Transverse colon (tissue), 4 donors: ENCODE measurements at regions not wholly inside any gene's neighbourhood (a gene's known extent, or its start where the extent isn't known, plus 50 kb on each side); places are given as distances from the start of the nearest gene placed in this dataset.

Experiments used
- DNase-seq: peaks from one replicate; pipeline ENCODE4 v3.0.0-alpha.2; 2019
- H3K27ac ChIP-seq, 4 donors: fragments of 200-600 bp; sonication (generic); 2 replicates each; pipeline ENCODE4 v1.5.1; 2016 to 2018; ENCODE audit warnings: inconsistent platforms in 4 of 4
- H3K27me3 ChIP-seq: fragments of 200-600 bp; sonication (generic); 2 replicates; pipeline ENCODE4 v1.5.1; 2017; ENCODE audit warnings: inconsistent platforms
- H3K36me3 ChIP-seq, 4 donors: fragments of 200-600 bp; sonication (generic); 2 replicates each; pipeline ENCODE4 v1.5.1; 2017 to 2019; ENCODE audit warnings: inconsistent platforms in 4 of 4
- H3K4me1 ChIP-seq, 4 donors: fragments of 200-600 bp; sonication (generic); 2 replicates each; pipeline ENCODE4 v1.5.1; 2017 to 2020; ENCODE audit warnings: inconsistent platforms in 4 of 4
- H3K4me3 ChIP-seq, 4 donors: fragments of 200-600 bp; sonication (generic); 1 replicate in 1 of 4; 2 replicates in 3 of 4; pipeline versions ENCODE4 v1.5.1 to v1.6.1; 2017 to 2019; ENCODE audit warnings: inconsistent platforms in 4 of 4
- H3K9me3 ChIP-seq, 2 donors: fragments of 200-600 bp; sonication (generic); 2 replicates each; pipeline ENCODE4 v1.5.1; 2017 to 2019; ENCODE audit warnings: inconsistent platforms in 2 of 2
- EP300 ChIP-seq: sonication (generic); formaldehyde crosslinking; IDR thresholded peaks from one replicate; pipeline ENCODE4 v1.6.1; 2017; ENCODE audit warnings: antibody characterized with exemption, low read depth
- POLR2A ChIP-seq: fragments of 450-650 bp; IDR thresholded peaks from one replicate; pipeline ENCODE4 v1.6.1; 2016; ENCODE audit warnings: antibody characterized with exemption, mild to moderate bottlenecking, moderate library complexity
- POLR2AphosphoS5 ChIP-seq, 3 donors: sonication (generic); formaldehyde crosslinking; IDR thresholded peaks; one replicate each; pipeline ENCODE4 v1.6.1; 2016; ENCODE audit warnings: antibody characterized with exemption in 3 of 3
- WGBS, 2 donors: methylation state at CpG; one replicate each; pipeline ENCODE4 v1.1.5; 2018; ENCODE audit warnings: low coverage in 1 of 2; 5-methylcytosine and 5-hydroxymethylcytosine counted together
- in situ Hi-C, 4 donors: fragments of 200-750 bp; cut with MboI; loops; one replicate each; pipeline versions ENCODE4 v1.15.0 to v1.15.1; 2017; ENCODE audit warnings: low sequenced_read_pairs in 3 of 4, low pct_ligation_motif_present in 1 of 4, low pct_unique_long_range_greater_than_20kb in 1 of 4
- intact Hi-C: fragments of 100-400 bp; cut with DNase I; formaldehyde crosslinking; loops from one replicate; pipeline ENCODE4 v1.15.1; 2023; ENCODE audit warnings: low total_unique reads
- TF ChIP-seq, protein P1 (sequence below), 5 experiments: fragments of 200-600 bp in 3 of 5; fragments of 450-650 bp in 2 of 5; sonication (generic) in 3 of 5; IDR thresholded peaks; 1 replicate in 2 of 5; 2 replicates in 3 of 5; pipeline ENCODE4 v1.5.1; 2016 to 2017; ENCODE audit warnings: antibody characterized with exemption in 5 of 5, inconsistent platforms in 3 of 5, mild to moderate bottlenecking in 2 of 5, moderate library complexity in 1 of 5

DNA sequence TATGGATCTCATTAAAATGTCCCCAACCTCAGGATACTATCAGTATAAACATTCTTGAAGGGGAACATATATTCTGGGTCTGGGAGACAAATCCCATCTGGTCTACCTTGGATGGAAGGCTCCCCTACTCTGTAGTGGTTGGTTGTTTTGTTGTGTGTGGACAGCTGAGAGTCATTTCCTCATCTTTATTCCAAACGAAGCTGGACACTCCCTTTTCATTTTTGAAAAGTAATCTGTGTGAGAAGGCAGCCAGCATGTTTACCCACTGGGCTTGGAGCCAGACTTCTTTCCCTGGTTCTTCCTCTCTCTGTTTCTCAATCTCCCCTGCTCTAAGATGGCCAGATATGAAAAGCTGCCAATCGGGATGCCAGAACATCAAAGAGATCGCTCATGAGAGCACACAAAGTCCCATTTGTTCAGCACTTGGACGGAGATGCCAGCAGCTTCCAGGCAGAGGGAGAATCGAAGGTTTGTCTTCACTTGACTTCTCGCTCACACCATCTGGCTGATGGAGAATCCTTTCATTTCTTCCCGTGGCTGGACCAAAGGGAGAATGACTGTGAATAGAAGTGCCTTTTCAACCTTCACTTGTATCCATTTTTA is 108.1 kb upstream of the AGR3 start:
- WGBS, 2 donors, result 32 to 40% methylated on average over 1 to 7 of the region's 7 CpGs
- in situ Hi-C loops, result loop anchor here in 3 of 4 donors (10.0 to 25.0 kb wide), 4 partner anchors 315 to 647 kb away; no protein-coding TSS in a partner anchor
- Histone ChIP-seq H3K9me3 (no peaks in the 10 kb centered on the region), H3K36me3 (no peaks in the 10 kb centered on the region), H3K4me1 (peaks cover 0 to 23% (median 9%) of the 10 kb centered on the region in 4 donors), H3K4me3 (peak overlapping the region in 2 of 4 donors; percentile 8 to 30), H3K27ac (peak overlapping the region; percentile 64 to 78 (median 70)), H3K27me3 (no peaks in the 10 kb centered on the region)
- TF ChIP-seq, protein P1, sequence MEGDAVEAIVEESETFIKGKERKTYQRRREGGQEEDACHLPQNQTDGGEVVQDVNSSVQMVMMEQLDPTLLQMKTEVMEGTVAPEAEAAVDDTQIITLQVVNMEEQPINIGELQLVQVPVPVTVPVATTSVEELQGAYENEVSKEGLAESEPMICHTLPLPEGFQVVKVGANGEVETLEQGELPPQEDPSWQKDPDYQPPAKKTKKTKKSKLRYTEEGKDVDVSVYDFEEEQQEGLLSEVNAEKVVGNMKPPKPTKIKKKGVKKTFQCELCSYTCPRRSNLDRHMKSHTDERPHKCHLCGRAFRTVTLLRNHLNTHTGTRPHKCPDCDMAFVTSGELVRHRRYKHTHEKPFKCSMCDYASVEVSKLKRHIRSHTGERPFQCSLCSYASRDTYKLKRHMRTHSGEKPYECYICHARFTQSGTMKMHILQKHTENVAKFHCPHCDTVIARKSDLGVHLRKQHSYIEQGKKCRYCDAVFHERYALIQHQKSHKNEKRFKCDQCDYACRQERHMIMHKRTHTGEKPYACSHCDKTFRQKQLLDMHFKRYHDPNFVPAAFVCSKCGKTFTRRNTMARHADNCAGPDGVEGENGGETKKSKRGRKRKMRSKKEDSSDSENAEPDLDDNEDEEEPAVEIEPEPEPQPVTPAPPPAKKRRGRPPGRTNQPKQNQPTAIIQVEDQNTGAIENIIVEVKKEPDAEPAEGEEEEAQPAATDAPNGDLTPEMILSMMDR (IDR thresholded peaks at IDR 0.05), result no peak
- TF ChIP-seq POLR2AphosphoS5 (IDR thresholded peaks at IDR 0.05), result peak; percentile 12 to 75 (median 64)
- peak; percentile 86 for DNase-seq
- intact Hi-C loops, result no loop called here

DNA sequence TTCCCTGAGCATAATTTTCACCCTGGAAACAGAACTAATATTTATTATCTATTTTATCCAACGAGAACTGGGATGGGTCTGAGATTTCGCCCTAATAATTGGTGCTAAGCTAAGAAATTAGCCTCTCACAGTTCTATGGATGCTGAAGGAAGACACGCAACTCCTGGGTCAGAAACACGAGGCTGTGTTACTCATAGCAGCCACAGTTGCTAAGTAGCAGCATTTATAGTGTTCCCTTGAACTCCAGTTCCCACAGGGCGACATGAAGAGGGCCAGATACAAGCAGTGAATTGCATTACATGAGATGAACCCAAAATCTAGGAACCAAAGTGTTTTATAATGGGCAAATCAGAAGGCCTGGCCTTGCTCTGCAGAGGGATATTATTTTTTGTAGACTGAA is 109.8 kb upstream of the AGR3 start:
- no peak for DNase-seq
- peaks cover 0 to 2% of the 10 kb centered on the region in 2 donors for H3K9me3 ChIP-seq
- no peaks in the 10 kb centered on the region for H3K27me3 ChIP-seq
- TF ChIP-seq, protein P1 (IDR thresholded peaks at IDR 0.05), result no peak
- TF ChIP-seq POLR2AphosphoS5 (IDR thresholded peaks at IDR 0.05), result no peak
- H3K36me3 ChIP-seq, result no peaks in the 10 kb centered on the region
- in situ Hi-C loops (loop anchor here in 3 of 4 donors (25.0 kb wide), 3 partner anchors 321 to 646 kb away; no protein-coding TSS in a partner anchor), intact Hi-C loops (no loop called here)
- peaks cover 0 to 23% (median 9%) of the 10 kb centered on the region in 4 donors for H3K4me1 ChIP-seq
- H3K27ac ChIP-seq, result peak overlapping the region in 1 of 4 donors; percentile 78
- no peak overlapping the region for H3K4me3 ChIP-seq
- 90% methylated on average over 5 of the region's 5 CpGs; no CpG with 5 or more reads in 1 of the 2 donors for WGBS, 2 donors

DNA sequence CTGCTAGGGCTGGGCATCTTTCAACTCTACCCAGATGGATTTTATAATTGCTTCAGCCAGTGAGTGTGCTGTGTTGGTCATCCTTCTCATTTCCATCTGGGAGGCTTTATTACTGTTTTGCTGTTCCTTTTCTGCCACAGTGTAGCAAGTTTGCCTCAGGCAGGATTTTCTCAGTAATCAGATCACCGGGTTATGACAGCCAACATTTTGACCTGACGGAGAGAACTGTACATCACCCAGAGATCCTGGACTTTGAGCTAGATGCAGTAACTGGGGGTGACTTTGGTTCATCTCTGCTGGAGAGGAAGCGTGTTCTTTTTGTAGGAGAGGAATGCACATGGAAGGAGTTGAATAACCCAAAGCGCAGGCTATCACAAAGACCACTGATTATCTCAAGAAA is 111.8 kb upstream of the AGR3 start:
- 98 to 100% methylated on average over 2 to 4 of the region's 4 CpGs for WGBS, 2 donors
- Histone ChIP-seq H3K4me3 (no peak overlapping the region), H3K9me3 (peaks cover 0 to 5% of the 10 kb centered on the region in 2 donors), H3K27ac (no peak overlapping the region), H3K36me3 (no peaks in the 10 kb centered on the region), H3K4me1 (peaks cover 0 to 21% (median 9%) of the 10 kb centered on the region in 4 donors), H3K27me3 (no peaks in the 10 kb centered on the region)
- intact Hi-C loops, result no loop called here
- no peak for DNase-seq
- in situ Hi-C loops, result loop anchor here in 3 of 4 donors (25.0 kb wide), 3 partner anchors 319 to 644 kb away; no protein-coding TSS in a partner anchor
- TF ChIP-seq, protein P1 (IDR thresholded peaks at IDR 0.05), result no peak
- TF ChIP-seq EP300 (no peak), POLR2AphosphoS5 (IDR thresholded peaks at IDR 0.05) (no peak), POLR2A (no peak)

DNA sequence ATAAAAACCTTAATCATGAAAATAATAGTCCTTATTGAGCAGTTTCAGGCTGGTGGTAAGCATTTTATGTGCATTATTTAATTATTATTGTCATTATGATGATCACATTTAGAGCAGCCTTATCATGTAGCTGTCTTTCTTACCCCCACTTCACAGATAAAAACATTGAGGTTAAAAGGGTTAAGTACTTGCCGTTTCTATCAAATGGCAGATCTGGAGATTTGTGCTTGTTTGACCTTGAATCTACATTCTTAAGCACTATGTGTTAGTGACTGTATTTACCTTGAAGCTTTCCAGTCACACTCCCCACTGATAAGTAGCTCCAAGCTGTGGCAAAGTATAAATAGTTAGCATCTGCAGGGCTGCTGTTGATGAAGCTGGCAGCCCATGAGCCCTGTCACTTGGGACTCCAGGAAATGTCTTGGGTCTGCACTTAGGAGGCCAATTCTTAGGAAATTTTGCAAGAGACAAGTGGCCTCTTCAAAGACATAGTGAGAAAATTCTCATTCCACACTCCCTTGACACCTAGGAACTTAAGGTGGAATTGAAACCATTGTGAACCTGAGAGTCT is 116.8 kb upstream of the AGR3 start:
- no peak for DNase-seq
- Histone ChIP-seq H3K4me1 (no peaks in the 10 kb centered on the region), H3K9me3 (peaks cover 0 to 5% of the 10 kb centered on the region in 2 donors), H3K4me3 (no peak overlapping the region), H3K36me3 (no peaks in the 10 kb centered on the region), H3K27me3 (no peaks in the 10 kb centered on the region), H3K27ac (no peak overlapping the region)
- in situ Hi-C loops, result loop anchor here in 3 of 4 donors (25.0 kb wide), 3 partner anchors 314 to 639 kb away; no protein-coding TSS in a partner anchor
- intact Hi-C loops, result no loop called here
- WGBS, 2 donors, result 87% methylated on average over 1 of the region's 1 CpG; no CpG with 5 or more reads in 1 of the 2 donors
- no peak for TF ChIP-seq POLR2A
